ENCODE measurements at regions not wholly inside any gene's neighbourhood (a gene's known extent, or its start where the extent isn't known, plus 50 kb on each side); places are given as distances from the start of the nearest gene placed in this dataset.

DNA sequence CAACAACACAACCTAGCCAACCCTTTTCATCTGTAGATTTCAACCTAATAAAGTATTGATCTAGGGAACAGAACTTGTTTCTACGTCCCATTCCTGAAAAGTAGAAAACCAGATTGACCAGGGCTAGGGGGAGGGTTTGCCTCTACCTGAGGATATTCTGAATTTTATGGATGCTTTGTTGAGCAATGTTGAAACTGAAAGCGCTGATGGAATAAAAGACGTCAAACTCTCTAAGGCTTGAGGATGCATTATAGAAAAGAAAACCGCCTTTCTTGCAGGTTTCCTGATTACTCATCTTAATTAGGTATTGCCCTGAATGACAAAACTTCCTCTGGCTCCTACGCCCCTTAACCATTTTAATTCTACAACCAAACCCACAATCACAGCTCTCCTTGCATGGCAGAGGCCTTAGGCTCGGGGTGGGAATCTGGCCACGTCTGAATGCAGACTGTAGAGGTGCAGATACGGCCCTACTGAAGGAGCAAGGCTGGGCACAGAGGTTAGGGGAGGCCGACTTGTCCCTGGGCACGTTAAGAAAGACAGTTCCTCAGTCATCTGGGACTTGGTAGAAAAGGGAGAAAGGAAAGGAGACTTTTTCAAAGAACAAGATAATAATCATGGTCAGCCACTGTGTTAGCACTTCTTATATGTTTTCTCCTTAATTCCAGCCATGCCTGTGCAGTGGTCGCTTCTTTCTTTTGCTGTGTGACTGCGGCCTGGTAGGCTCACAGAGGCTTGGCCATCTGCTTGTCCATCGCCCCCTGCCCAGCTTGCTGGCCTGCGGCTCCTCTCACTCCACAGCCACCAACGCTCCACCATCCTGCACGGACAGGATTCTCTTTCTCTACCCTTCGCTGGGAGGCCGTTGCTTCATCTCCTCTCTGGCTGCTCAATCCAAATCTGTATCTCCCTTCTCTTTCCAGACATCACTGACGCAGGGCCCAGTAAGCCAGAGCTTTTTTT is 209.5 kb downstream of the VAPA start:
- TF ChIP-seq, protein P1, sequence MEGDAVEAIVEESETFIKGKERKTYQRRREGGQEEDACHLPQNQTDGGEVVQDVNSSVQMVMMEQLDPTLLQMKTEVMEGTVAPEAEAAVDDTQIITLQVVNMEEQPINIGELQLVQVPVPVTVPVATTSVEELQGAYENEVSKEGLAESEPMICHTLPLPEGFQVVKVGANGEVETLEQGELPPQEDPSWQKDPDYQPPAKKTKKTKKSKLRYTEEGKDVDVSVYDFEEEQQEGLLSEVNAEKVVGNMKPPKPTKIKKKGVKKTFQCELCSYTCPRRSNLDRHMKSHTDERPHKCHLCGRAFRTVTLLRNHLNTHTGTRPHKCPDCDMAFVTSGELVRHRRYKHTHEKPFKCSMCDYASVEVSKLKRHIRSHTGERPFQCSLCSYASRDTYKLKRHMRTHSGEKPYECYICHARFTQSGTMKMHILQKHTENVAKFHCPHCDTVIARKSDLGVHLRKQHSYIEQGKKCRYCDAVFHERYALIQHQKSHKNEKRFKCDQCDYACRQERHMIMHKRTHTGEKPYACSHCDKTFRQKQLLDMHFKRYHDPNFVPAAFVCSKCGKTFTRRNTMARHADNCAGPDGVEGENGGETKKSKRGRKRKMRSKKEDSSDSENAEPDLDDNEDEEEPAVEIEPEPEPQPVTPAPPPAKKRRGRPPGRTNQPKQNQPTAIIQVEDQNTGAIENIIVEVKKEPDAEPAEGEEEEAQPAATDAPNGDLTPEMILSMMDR (IDR thresholded peaks at IDR 0.05): no peak
- TF ChIP-seq POLR2A (IDR thresholded peaks at IDR 0.05) (no peak), POLR2AphosphoS5 (IDR thresholded peaks at IDR 0.05) (no peak)

Data from prostate gland (tissue), 2 donors.